CD8-positive, alpha-beta memory T cell (primary cell): ENCODE measurements at regions not wholly inside any gene's neighbourhood (a gene's known extent, or its start where the extent isn't known, plus 50 kb on each side); places are given as distances from the start of the nearest gene placed in this dataset.

Experiments
- CTCF ChIA-PET: fragments of 350-600 bp; sonication (Branson Sonifier 250); formaldehyde crosslinking; loops from one replicate; lab custom pipeline; 2021; ENCODE audit warnings: antibody characterized with exemption; lab: Charles Lee
- POLR2A ChIA-PET: fragments of 350-600 bp; sonication (Branson Sonifier 250); formaldehyde crosslinking; loops from one replicate; lab custom pipeline; 2021; ENCODE audit warnings: antibody characterized with exemption; lab: Charles Lee
- DNase-seq, 5 donors: peaks; one replicate each; pipeline versions ENCODE4 v3.0.0 to v3.0.0-alpha.2; 2020 to 2022; ENCODE audit warnings: mixed read lengths in 1 of 5
- H3K27ac ChIP-seq: one replicate; pipeline ENCODE4 v1.7.0; 2013; ENCODE audit warnings: low read depth, mild to moderate bottlenecking, low read length, moderate library complexity
- H3K27me3 ChIP-seq: 2 replicates; pipeline ENCODE4 v1.7.0; 2013; ENCODE audit warnings: low read length, mild to moderate bottlenecking; ENCODE audit not compliant: insufficient read depth, poor library complexity, severe bottlenecking
- H3K36me3 ChIP-seq: 2 replicates; pipeline ENCODE4 v1.7.0; 2013; ENCODE audit warnings: mild to moderate bottlenecking, low read length, moderate library complexity; ENCODE audit not compliant: insufficient read depth
- H3K4me1 ChIP-seq: 2 replicates; pipeline ENCODE4 v1.7.0; 2013; ENCODE audit warnings: mild to moderate bottlenecking, low read length, moderate library complexity; ENCODE audit not compliant: insufficient read depth
- H3K4me3 ChIP-seq: 2 replicates; pipeline ENCODE4 v1.7.0; 2013; ENCODE audit warnings: mild to moderate bottlenecking, low read length
- H3K9me3 ChIP-seq: 2 replicates; pipeline ENCODE4 v1.7.0; 2013; ENCODE audit warnings: mild to moderate bottlenecking, low read length
- H3K27ac Mint-ChIP-seq, 8 donors: one replicate each; pipeline ENCODE4 v1.8.0; 2020 to 2021; ENCODE audit warnings: mixed read lengths in 8 of 8, mild to moderate bottlenecking in 6 of 8, inconsistent platforms in 3 of 8, moderate library complexity in 3 of 8
- H3K27me3 Mint-ChIP-seq, 2 donors: one replicate each; pipeline ENCODE4 v1.8.0; 2020 to 2021; ENCODE audit warnings: mixed read lengths in 2 of 2, mild to moderate bottlenecking in 1 of 2, moderate library complexity in 1 of 2
- H3K36me3 Mint-ChIP-seq, 3 donors: one replicate each; pipeline ENCODE4 v1.8.0; 2020 to 2021; ENCODE audit warnings: mixed read lengths in 3 of 3, inconsistent platforms in 1 of 3, mild to moderate bottlenecking in 1 of 3
- H3K4me1 Mint-ChIP-seq, 3 donors: one replicate each; pipeline ENCODE4 v1.8.0; 2020 to 2021; ENCODE audit warnings: mixed read lengths in 3 of 3, inconsistent platforms in 1 of 3, mild to moderate bottlenecking in 1 of 3
- H3K4me3 Mint-ChIP-seq, 7 donors: one replicate each; pipeline ENCODE4 v1.8.0; 2020 to 2021; ENCODE audit warnings: mixed read lengths in 7 of 7, mild to moderate bottlenecking in 6 of 7, moderate library complexity in 4 of 7, inconsistent platforms in 2 of 7
- H3K9me3 Mint-ChIP-seq, 5 donors: one replicate each; pipeline ENCODE4 v1.8.0; 2020 to 2022; ENCODE audit warnings: mixed read lengths in 5 of 5, mild to moderate bottlenecking in 3 of 5, moderate library complexity in 2 of 5, inconsistent platforms in 1 of 5

DNA sequence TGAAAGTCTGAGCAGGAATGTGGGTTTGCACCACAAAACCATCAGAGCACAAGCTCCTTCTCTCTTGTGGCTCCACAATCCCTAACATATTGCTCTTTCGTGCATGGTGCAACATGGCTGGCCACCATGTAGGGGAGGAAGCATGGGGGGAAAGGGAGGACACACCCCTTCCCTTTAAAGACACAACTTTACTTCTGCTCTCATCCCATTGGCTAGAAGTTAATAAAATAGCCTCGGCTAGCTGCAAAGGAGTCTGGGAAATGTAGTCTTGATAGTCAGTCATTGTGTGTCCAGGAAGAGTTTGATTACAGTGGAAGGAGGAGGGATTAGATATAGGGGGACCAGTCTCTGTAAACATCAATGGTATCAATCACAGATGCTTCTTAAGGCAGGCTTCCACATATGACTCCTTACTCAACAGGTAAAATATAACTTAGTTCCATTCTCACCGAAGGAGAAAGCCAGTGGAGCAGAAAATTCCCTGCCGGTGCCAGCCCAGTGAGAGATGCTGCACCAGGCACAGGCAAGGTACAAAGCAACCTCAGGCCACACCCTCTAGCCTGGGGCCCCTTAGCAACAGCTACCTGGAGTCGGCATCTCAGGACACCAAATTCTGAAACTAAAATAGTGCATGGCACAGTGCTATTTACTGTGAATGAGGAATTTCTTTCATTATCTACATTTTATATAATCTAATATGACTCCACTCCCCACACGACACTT is 124.7 kb upstream of the CTBP2 start:
- H3K4me3 Mint-ChIP-seq, result no peak overlapping the region
- H3K4me3 ChIP-seq, result no peak overlapping the region
- no peaks in the 10 kb centered on the region for H3K9me3 ChIP-seq
- H3K36me3 Mint-ChIP-seq, result peaks cover 0 to 3% (median 0%) of the 10 kb centered on the region in 3 donors
- H3K27me3 Mint-ChIP-seq, result peaks cover 4 to 13% of the 10 kb centered on the region in 2 donors
- POLR2A ChIA-PET, result no interaction called here
- no peaks in the 10 kb centered on the region for H3K4me1 Mint-ChIP-seq
- no peaks in the 10 kb centered on the region for H3K4me1 ChIP-seq
- no peak for DNase-seq
- H3K27ac ChIP-seq, result no peak overlapping the region
- no peak overlapping the region for H3K27ac Mint-ChIP-seq
- no peaks in the 10 kb centered on the region for H3K36me3 ChIP-seq
- H3K9me3 Mint-ChIP-seq, result peaks cover 0 to 12% (median 4%) of the 10 kb centered on the region in 5 donors
- no peaks in the 10 kb centered on the region for H3K27me3 ChIP-seq
- CTCF ChIA-PET, result no interaction called here

DNA sequence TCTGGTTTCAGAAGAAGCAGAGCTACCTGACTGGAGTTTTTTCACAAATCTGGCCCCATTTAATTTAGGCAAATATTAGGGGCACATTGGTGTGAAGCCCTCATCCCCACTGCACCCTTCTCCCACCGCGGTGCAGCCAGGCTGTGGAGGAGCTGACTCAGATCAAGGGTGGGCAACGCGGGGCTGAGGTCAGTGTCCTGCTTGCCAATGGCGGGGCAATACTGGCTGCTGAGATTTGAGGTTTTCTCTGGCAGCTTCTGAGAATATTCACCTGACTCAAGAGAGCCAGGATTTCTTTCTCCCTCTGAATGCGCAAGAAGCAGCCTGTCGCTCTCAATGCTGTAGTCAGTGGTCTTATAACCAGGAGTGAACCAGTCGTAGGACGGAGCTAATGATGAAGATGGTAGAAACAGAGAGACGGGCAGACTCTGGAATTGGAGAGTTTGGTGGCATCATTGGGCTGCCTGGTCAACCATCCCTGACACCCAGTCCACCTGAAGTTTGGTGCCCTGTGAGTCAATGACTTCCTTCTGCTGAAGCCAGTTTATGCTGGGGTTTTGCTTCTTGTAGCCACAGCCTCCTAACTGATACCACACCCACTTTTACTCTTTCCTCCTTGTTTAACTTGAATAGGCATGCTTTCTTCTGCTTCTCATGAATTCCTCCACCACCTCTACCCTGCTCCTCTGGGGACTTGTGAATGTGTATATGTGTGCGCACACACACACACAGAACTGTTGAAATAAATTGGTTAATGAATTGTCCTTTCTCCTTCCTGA is 123.7 kb upstream of the CTBP2 start:
- H3K9me3 Mint-ChIP-seq, result peaks cover 0 to 12% (median 4%) of the 10 kb centered on the region in 5 donors
- no peak overlapping the region for H3K4me3 ChIP-seq
- ChIA-PET POLR2A (no interaction called here), CTCF (no interaction called here)
- DNase-seq, result no peak
- H3K27ac ChIP-seq, result no peak overlapping the region
- peaks cover 0 to 3% (median 0%) of the 10 kb centered on the region in 3 donors for H3K36me3 Mint-ChIP-seq
- no peaks in the 10 kb centered on the region for H3K36me3 ChIP-seq
- no peak overlapping the region for H3K4me3 Mint-ChIP-seq
- H3K27me3 ChIP-seq, result no peaks in the 10 kb centered on the region
- H3K27ac Mint-ChIP-seq, result no peak overlapping the region
- peaks cover 4 to 13% of the 10 kb centered on the region in 2 donors for H3K27me3 Mint-ChIP-seq
- H3K4me1 ChIP-seq, result no peaks in the 10 kb centered on the region
- H3K9me3 ChIP-seq, result no peaks in the 10 kb centered on the region
- H3K4me1 Mint-ChIP-seq, result no peaks in the 10 kb centered on the region

DNA sequence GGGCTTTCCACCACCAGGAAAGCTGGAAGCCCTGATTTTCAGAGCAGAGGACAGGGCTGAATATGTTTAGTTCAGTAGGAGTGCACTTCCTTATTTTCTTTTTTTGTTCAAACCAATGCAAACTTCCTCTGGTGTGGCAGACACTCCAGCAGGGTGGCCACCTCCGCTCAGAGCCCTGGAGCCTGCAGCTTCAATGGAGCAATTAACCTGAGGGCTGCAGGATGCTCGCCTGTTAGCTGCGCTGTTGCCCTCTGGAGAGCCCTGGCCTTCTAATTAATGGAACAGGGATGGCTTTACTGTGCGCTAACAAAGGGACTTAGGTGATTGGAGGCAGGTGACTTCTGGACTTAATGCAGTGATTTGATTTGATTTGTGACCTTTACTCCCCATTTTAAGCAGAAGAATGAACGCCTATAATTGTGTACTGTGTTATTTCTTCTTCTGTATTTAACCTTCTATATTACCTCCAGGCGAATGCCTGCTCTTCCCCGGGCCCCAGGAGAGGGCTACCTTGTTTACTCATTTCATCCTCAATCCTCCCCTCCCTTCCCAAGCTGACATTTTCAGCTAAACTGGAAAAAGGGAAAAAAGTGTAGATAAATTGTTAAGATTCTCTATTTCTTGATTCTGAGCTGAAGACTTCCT is 123.0 kb upstream of the CTBP2 start:
- Mint-ChIP-seq H3K4me3 (no peak overlapping the region), H3K9me3 (peaks cover 0 to 14% (median 2%) of the 10 kb centered on the region in 5 donors), H3K27me3 (peaks cover 4 to 13% of the 10 kb centered on the region in 2 donors), H3K36me3 (peaks cover 0 to 3% (median 0%) of the 10 kb centered on the region in 3 donors), H3K27ac (no peak overlapping the region), H3K4me1 (no peaks in the 10 kb centered on the region)
- Histone ChIP-seq H3K27me3 (no peaks in the 10 kb centered on the region), H3K27ac (no peak overlapping the region), H3K36me3 (no peaks in the 10 kb centered on the region), H3K4me3 (no peak overlapping the region), H3K9me3 (no peaks in the 10 kb centered on the region), H3K4me1 (no peaks in the 10 kb centered on the region)
- CTCF ChIA-PET, result no interaction called here
- POLR2A ChIA-PET, result no interaction called here
- DNase-seq, result no peak

DNA sequence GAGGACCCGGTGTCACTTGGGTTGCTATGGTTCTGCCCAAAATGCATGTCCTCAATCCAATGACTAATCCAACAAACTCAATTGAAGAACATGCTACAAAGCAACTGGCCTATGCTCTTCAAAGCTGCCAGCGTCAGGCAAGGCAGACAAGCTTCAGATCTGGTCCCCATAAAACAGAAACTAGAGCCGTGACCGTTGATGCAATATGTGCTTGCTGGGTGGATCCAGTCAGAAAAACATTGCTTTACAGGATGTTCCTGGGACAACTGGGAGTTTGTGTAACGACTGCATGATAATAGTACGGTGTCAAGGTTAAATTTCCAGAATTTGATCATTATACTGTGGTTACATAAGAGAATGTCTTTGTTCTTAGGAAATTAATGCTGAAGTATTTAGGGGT is 120.7 kb upstream of the CTBP2 start:
- H3K27ac Mint-ChIP-seq, result no peak overlapping the region
- ChIA-PET POLR2A (no interaction called here), CTCF (no interaction called here)
- Histone ChIP-seq H3K27ac (no peak overlapping the region), H3K9me3 (no peaks in the 10 kb centered on the region), H3K36me3 (no peaks in the 10 kb centered on the region), H3K27me3 (no peaks in the 10 kb centered on the region), H3K4me3 (no peak overlapping the region), H3K4me1 (no peaks in the 10 kb centered on the region)
- H3K4me1 Mint-ChIP-seq, result no peaks in the 10 kb centered on the region
- H3K4me3 Mint-ChIP-seq, result no peak overlapping the region
- peaks cover under 1 to 7% of the 10 kb centered on the region in 2 donors for H3K27me3 Mint-ChIP-seq
- H3K36me3 Mint-ChIP-seq, result peaks cover 0 to 3% (median 1%) of the 10 kb centered on the region in 3 donors
- DNase-seq, result no peak
- H3K9me3 Mint-ChIP-seq, result peaks cover 2 to 10% (median 3%) of the 10 kb centered on the region in 5 donors

DNA sequence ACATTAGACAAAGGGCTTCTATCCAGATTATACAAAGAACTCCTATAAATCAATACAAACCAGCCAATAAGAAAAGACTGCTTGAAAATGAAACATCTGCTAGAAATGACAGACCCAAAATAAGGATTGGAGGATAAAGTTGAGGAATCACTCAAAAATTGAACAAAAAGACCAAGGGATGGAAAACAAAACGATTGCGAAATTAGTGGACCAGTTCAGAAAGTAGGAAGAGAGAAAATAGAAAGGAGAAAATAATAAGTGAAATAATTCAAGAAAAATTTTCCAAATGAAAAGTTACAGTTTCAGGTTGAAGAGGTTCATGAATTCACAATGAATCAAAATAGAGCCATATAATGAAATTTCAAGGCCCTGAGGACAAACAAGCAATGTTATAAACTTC is 115.8 kb upstream of the CTBP2 start:
- H3K4me3 ChIP-seq, result no peak overlapping the region
- ChIA-PET CTCF (no interaction called here), POLR2A (no interaction called here)
- DNase-seq, result no peak
- Mint-ChIP-seq H3K27me3 (peaks cover 4 to 6% of the 10 kb centered on the region in 2 donors), H3K36me3 (peaks cover 0 to 3% (median 0%) of the 10 kb centered on the region in 3 donors), H3K9me3 (peaks cover 2 to 7% (median 5%) of the 10 kb centered on the region in 5 donors), H3K4me3 (no peak overlapping the region), H3K27ac (no peak overlapping the region), H3K4me1 (no peaks in the 10 kb centered on the region)
- H3K4me1 ChIP-seq, result no peaks in the 10 kb centered on the region
- H3K27ac ChIP-seq, result no peak overlapping the region
- H3K36me3 ChIP-seq, result no peaks in the 10 kb centered on the region
- no peaks in the 10 kb centered on the region for H3K9me3 ChIP-seq
- H3K27me3 ChIP-seq, result no peaks in the 10 kb centered on the region

DNA sequence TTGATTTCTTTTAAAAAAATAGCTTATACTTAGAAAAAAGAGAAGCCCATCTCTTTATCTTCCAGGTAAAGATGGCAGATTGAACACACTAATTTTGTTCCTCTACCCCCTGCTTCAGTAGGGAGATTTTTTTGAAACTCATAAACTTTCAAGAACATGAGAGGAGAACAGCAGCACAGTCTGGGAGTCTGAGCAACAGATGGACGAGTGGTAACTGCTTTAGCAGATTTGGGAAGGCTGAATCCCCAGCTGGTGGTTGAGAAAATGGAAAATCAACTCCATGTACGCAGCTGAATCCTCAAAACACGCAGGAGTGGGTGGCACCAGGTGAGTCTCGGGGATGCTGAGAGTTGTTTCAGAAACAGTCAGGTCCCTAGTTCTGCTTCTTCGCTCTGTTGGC is 114.6 kb upstream of the CTBP2 start:
- Histone ChIP-seq H3K27ac (no peak overlapping the region), H3K4me3 (no peak overlapping the region), H3K9me3 (no peaks in the 10 kb centered on the region), H3K27me3 (no peaks in the 10 kb centered on the region), H3K4me1 (no peaks in the 10 kb centered on the region), H3K36me3 (no peaks in the 10 kb centered on the region)
- Mint-ChIP-seq H3K36me3 (peaks cover 0 to 3% (median 0%) of the 10 kb centered on the region in 3 donors), H3K9me3 (peaks cover 2 to 7% (median 5%) of the 10 kb centered on the region in 5 donors), H3K27me3 (peaks cover 4 to 7% of the 10 kb centered on the region in 2 donors), H3K4me3 (no peak overlapping the region), H3K4me1 (no peaks in the 10 kb centered on the region), H3K27ac (no peak overlapping the region)
- POLR2A ChIA-PET, result no interaction called here
- DNase-seq, result no peak
- CTCF ChIA-PET, result no interaction called here

DNA sequence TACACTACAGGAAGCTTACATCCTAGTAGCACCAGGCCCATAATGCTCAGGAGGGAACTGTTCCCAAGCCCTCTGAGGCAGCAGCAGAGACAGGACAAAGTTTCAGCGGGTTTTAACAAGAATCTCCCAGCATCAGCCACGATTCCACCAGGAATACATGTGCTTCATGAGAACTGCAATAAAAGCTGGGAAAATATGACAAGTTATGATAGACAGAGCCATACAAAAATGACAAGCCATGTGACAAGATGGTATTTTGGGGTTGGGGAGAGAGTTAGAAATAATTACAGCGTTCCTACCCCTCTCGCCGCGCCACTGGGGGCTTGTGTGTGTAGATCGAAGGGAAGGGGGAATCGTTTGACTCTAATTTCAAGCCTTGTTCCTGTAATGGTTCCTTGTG is 112.7 kb upstream of the CTBP2 start:
- no peak overlapping the region for H3K4me3 Mint-ChIP-seq
- no peak for DNase-seq
- CTCF ChIA-PET, result no interaction called here
- H3K27me3 Mint-ChIP-seq, result peaks cover 4 to 7% of the 10 kb centered on the region in 2 donors
- peaks cover 0 to 3% (median 0%) of the 10 kb centered on the region in 3 donors for H3K36me3 Mint-ChIP-seq
- H3K9me3 Mint-ChIP-seq, result peaks cover 2 to 7% (median 3%) of the 10 kb centered on the region in 5 donors
- no peak overlapping the region for H3K27ac Mint-ChIP-seq
- Histone ChIP-seq H3K4me1 (no peaks in the 10 kb centered on the region), H3K36me3 (no peaks in the 10 kb centered on the region), H3K9me3 (no peaks in the 10 kb centered on the region), H3K27me3 (no peaks in the 10 kb centered on the region), H3K4me3 (no peak overlapping the region), H3K27ac (no peak overlapping the region)
- H3K4me1 Mint-ChIP-seq, result no peaks in the 10 kb centered on the region
- POLR2A ChIA-PET, result no interaction called here

DNA sequence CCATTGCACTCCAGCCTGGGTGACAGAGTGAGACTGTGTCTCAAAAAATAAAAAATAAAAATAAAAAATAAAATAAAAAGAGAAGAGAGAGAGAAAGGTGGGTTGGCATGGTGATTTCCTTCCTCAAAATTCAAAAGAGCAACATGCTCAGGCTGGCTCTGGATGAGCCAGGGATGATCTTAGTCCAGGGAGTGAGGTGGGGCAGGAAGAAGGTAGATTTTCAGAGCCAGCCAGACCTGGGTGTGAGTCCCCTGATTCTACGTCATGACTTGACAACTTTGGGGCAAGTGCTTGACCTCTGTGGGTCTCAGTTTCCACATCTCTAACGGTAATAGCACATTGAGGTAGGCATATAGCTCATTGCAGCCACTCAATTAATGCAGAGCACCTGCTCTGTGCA is 109.4 kb upstream of the CTBP2 start:
- H3K9me3 ChIP-seq, result no peaks in the 10 kb centered on the region
- no peaks in the 10 kb centered on the region for H3K4me1 ChIP-seq
- H3K27ac ChIP-seq, result no peak overlapping the region
- no peak overlapping the region for H3K4me3 ChIP-seq
- no peaks in the 10 kb centered on the region for H3K36me3 ChIP-seq
- peaks cover 4 to 5% of the 10 kb centered on the region in 2 donors for H3K27me3 Mint-ChIP-seq
- no peaks in the 10 kb centered on the region for H3K9me3 Mint-ChIP-seq
- H3K36me3 Mint-ChIP-seq, result no peaks in the 10 kb centered on the region
- H3K27me3 ChIP-seq, result no peaks in the 10 kb centered on the region
- POLR2A ChIA-PET, result no interaction called here
- DNase-seq, result no peak
- H3K4me3 Mint-ChIP-seq, result no peak overlapping the region
- H3K27ac Mint-ChIP-seq, result no peak overlapping the region
- H3K4me1 Mint-ChIP-seq, result no peaks in the 10 kb centered on the region
- CTCF ChIA-PET, result no interaction called here
